Karpas-422 (cell line): ENCODE measurements at regions not wholly inside any gene's neighbourhood (a gene's known extent, or its start where the extent isn't known, plus 50 kb on each side); places are given as distances from the start of the nearest gene placed in this dataset.

Experiments used
- DNase-seq: peaks from one replicate; pipeline ENCODE4 v3.0.0-alpha.2; 2015
- H2AFZ ChIP-seq: fragments of 200-600 bp; sonication (generic); 2 replicates; pipeline ENCODE4 v1.6.1; 2014; ENCODE audit warnings: antibody characterized with exemption, low read length, mixed read lengths
- H3K27ac ChIP-seq: fragments of 200-600 bp; sonication (generic); 2 replicates; pipeline ENCODE4 v1.5.1; 2014; ENCODE audit warnings: mild to moderate bottlenecking, low read length, moderate library complexity
- H3K27me3 ChIP-seq: fragments of 200-600 bp; sonication (generic); 2 replicates; pipeline ENCODE4 v1.6.1; 2014; ENCODE audit warnings: low read length, mixed read lengths
- H3K36me3 ChIP-seq: fragments of 200-600 bp; sonication (generic); 2 replicates; pipeline ENCODE4 v1.6.1; 2014; ENCODE audit warnings: low read length, mixed read lengths; ENCODE audit not compliant: insufficient read depth
- H3K4me1 ChIP-seq: fragments of 200-600 bp; sonication (generic); 2 replicates; pipeline ENCODE4 v1.6.1; 2014; ENCODE audit warnings: mild to moderate bottlenecking, low read length, mixed read lengths
- H3K4me2 ChIP-seq: fragments of 200-600 bp; sonication (generic); 2 replicates; pipeline ENCODE4 v1.6.1; 2014; ENCODE audit warnings: low read length, low read depth, mild to moderate bottlenecking; ENCODE audit not compliant: poor library complexity, severe bottlenecking
- H3K4me3 ChIP-seq: fragments of 200-600 bp; sonication (generic); 2 replicates; pipeline ENCODE4 v1.5.1; 2014; ENCODE audit warnings: mild to moderate bottlenecking, antibody characterized with exemption, low read length, mixed read lengths
- H3K79me2 ChIP-seq: fragments of 200-600 bp; sonication (generic); 2 replicates; pipeline ENCODE4 v1.6.1; 2014; ENCODE audit warnings: mild to moderate bottlenecking, low read length, mixed read lengths
- H3K9ac ChIP-seq: fragments of 200-600 bp; sonication (generic); 2 replicates; pipeline ENCODE4 v1.6.0; 2014; ENCODE audit warnings: low read length
- H3K9me2 ChIP-seq: fragments of 200-600 bp; sonication (generic), shearing (Covaris generic); replicated peaks from 2 replicates; pipeline ENCODE4 v1.6.0; 2014; ENCODE audit warnings: mild to moderate bottlenecking, low read length, moderate library complexity; ENCODE audit not compliant: insufficient read depth
- H3K9me3 ChIP-seq: fragments of 300-700, 200-600 bp; sonication (generic); 2 replicates; pipeline ENCODE4 v1.6.1; 2014; ENCODE audit warnings: low read length, mixed read lengths
- H4K20me1 ChIP-seq: fragments of 200-600 bp; sonication (generic); 2 replicates; pipeline ENCODE4 v1.6.1; 2014; ENCODE audit warnings: mild to moderate bottlenecking, antibody characterized with exemption, low read length, low read depth; ENCODE audit not compliant: insufficient read depth

GRCh38 chr4:66045913-66046312, 375.6 kb upstream of the EPHA5 start:
- no peak overlapping the region for H3K4me3 ChIP-seq
- H3K9me3 ChIP-seq, result peaks cover 33% of the 10 kb centered on the region

GRCh38 chr4:66035701-66036100, 365.4 kb upstream of the EPHA5 start:
- Histone ChIP-seq H3K4me3 (no peak overlapping the region), H3K4me2 (no peak overlapping the region), H3K4me1 (no peaks in the 10 kb centered on the region), H2AFZ (no peak overlapping the region), H3K27ac (no peak overlapping the region), H3K9me3 (peaks cover 27% of the 10 kb centered on the region), H3K9me2 (no peaks in the 10 kb centered on the region), H3K9ac (no peak overlapping the region), H3K79me2 (no peaks in the 10 kb centered on the region), H4K20me1 (no peaks in the 10 kb centered on the region), H3K27me3 (no peaks in the 10 kb centered on the region), H3K36me3 (no peaks in the 10 kb centered on the region)
- no peak for DNase-seq

More at GRCh38 chr4:66045913-66046312, 375.6 kb upstream of the EPHA5 start:
- H3K4me1 ChIP-seq, result no peaks in the 10 kb centered on the region
- H3K27me3 ChIP-seq, result no peaks in the 10 kb centered on the region
- H3K9me2 ChIP-seq, result no peaks in the 10 kb centered on the region
- no peak overlapping the region for H3K27ac ChIP-seq
- no peaks in the 10 kb centered on the region for H3K36me3 ChIP-seq
- H3K79me2 ChIP-seq, result no peaks in the 10 kb centered on the region
- H3K9ac ChIP-seq, result no peak overlapping the region
- no peak overlapping the region for H3K4me2 ChIP-seq
- no peak overlapping the region for H2AFZ ChIP-seq
- DNase-seq, result no peak
- H4K20me1 ChIP-seq, result no peaks in the 10 kb centered on the region

GRCh38 chr4:66034671-66035070, 364.4 kb upstream of the EPHA5 start:
- no peaks in the 10 kb centered on the region for H3K36me3 ChIP-seq
- no peaks in the 10 kb centered on the region for H4K20me1 ChIP-seq
- no peak overlapping the region for H3K9ac ChIP-seq
- H3K4me2 ChIP-seq, result no peak overlapping the region
- H3K27ac ChIP-seq, result no peak overlapping the region
- no peaks in the 10 kb centered on the region for H3K4me1 ChIP-seq
- H3K4me3 ChIP-seq, result no peak overlapping the region
- no peaks in the 10 kb centered on the region for H3K27me3 ChIP-seq
- no peaks in the 10 kb centered on the region for H3K9me2 ChIP-seq
- DNase-seq, result no peak
- H3K79me2 ChIP-seq, result no peaks in the 10 kb centered on the region
- peaks cover 24% of the 10 kb centered on the region for H3K9me3 ChIP-seq
- H2AFZ ChIP-seq, result no peak overlapping the region

GRCh38 chr4:66034262-66034661, 364.0 kb upstream of the EPHA5 start:
- Histone ChIP-seq H3K36me3 (no peaks in the 10 kb centered on the region), H4K20me1 (no peaks in the 10 kb centered on the region), H2AFZ (no peak overlapping the region), H3K9me3 (peaks cover 23% of the 10 kb centered on the region), H3K79me2 (no peaks in the 10 kb centered on the region), H3K27ac (no peak overlapping the region), H3K9ac (no peak overlapping the region), H3K27me3 (no peaks in the 10 kb centered on the region), H3K4me2 (no peak overlapping the region), H3K4me3 (no peak overlapping the region), H3K4me1 (no peaks in the 10 kb centered on the region), H3K9me2 (no peaks in the 10 kb centered on the region)
- DNase-seq, result no peak

- H3K4me1 ChIP-seq, result no peaks in the 10 kb centered on the region
- no peak overlapping the region for H3K9ac ChIP-seq
- no peak overlapping the region for H2AFZ ChIP-seq
- H3K79me2 ChIP-seq, result no peaks in the 10 kb centered on the region
- H3K27me3 ChIP-seq, result no peaks in the 10 kb centered on the region
- H3K9me2 ChIP-seq, result no peaks in the 10 kb centered on the region
- no peak overlapping the region for H3K4me2 ChIP-seq
- no peaks in the 10 kb centered on the region for H4K20me1 ChIP-seq
- no peaks in the 10 kb centered on the region for H3K36me3 ChIP-seq
- H3K9me3 ChIP-seq, result peaks cover 28% of the 10 kb centered on the region
- no peak for DNase-seq
- no peak overlapping the region for H3K4me3 ChIP-seq
- no peak overlapping the region for H3K27ac ChIP-seq
Measured at GRCh38 chr4:66032571-66032970, 362.3 kb upstream of the EPHA5 start.

GRCh38 chr4:66028668-66029067, 358.4 kb upstream of the EPHA5 start:
- Histone ChIP-seq H3K79me2 (no peaks in the 10 kb centered on the region), H3K27ac (no peak overlapping the region), H3K9ac (no peak overlapping the region), H3K4me2 (no peak overlapping the region), H2AFZ (no peak overlapping the region), H3K4me3 (no peak overlapping the region), H3K9me3 (peaks cover 22% of the 10 kb centered on the region), H3K9me2 (no peaks in the 10 kb centered on the region), H4K20me1 (no peaks in the 10 kb centered on the region), H3K36me3 (no peaks in the 10 kb centered on the region), H3K27me3 (no peaks in the 10 kb centered on the region), H3K4me1 (no peaks in the 10 kb centered on the region)
- DNase-seq, result no peak

GRCh38 chr4:66023061-66023460, 352.8 kb upstream of the EPHA5 start:
- no peaks in the 10 kb centered on the region for H3K36me3 ChIP-seq
- no peak overlapping the region for H2AFZ ChIP-seq
- H3K27me3 ChIP-seq, result no peaks in the 10 kb centered on the region
- DNase-seq, result no peak
- H3K4me3 ChIP-seq, result no peak overlapping the region
- H3K9me2 ChIP-seq, result no peaks in the 10 kb centered on the region
- H3K9me3 ChIP-seq, result peaks cover 40% of the 10 kb centered on the region
- H3K4me1 ChIP-seq, result no peaks in the 10 kb centered on the region
- H3K27ac ChIP-seq, result no peak overlapping the region
- H4K20me1 ChIP-seq, result no peaks in the 10 kb centered on the region
- no peaks in the 10 kb centered on the region for H3K79me2 ChIP-seq
- no peak overlapping the region for H3K4me2 ChIP-seq
- H3K9ac ChIP-seq, result no peak overlapping the region

- H3K4me1 ChIP-seq, result no peaks in the 10 kb centered on the region
- H3K4me2 ChIP-seq, result no peak overlapping the region
- H3K9me2 ChIP-seq, result no peaks in the 10 kb centered on the region
- no peaks in the 10 kb centered on the region for H3K36me3 ChIP-seq
- H3K9ac ChIP-seq, result no peak overlapping the region
- no peak overlapping the region for H3K4me3 ChIP-seq
- no peak overlapping the region for H2AFZ ChIP-seq
- DNase-seq, result no peak
- no peak overlapping the region for H3K27ac ChIP-seq
- H3K9me3 ChIP-seq, result peaks cover 42% of the 10 kb centered on the region
- no peaks in the 10 kb centered on the region for H4K20me1 ChIP-seq
- no peaks in the 10 kb centered on the region for H3K79me2 ChIP-seq
- H3K27me3 ChIP-seq, result no peaks in the 10 kb centered on the region
Measured at GRCh38 chr4:66017671-66018070, 347.4 kb upstream of the EPHA5 start.

GRCh38 chr4:66016240-66016639, 346.0 kb upstream of the EPHA5 start:
- Histone ChIP-seq H3K4me1 (no peaks in the 10 kb centered on the region), H3K27ac (no peak overlapping the region), H3K36me3 (no peaks in the 10 kb centered on the region), H3K79me2 (no peaks in the 10 kb centered on the region), H3K4me3 (no peak overlapping the region), H3K27me3 (no peaks in the 10 kb centered on the region), H2AFZ (no peak overlapping the region), H3K9ac (no peak overlapping the region), H3K9me3 (peaks cover 35% of the 10 kb centered on the region), H4K20me1 (no peaks in the 10 kb centered on the region), H3K9me2 (no peaks in the 10 kb centered on the region), H3K4me2 (no peak overlapping the region)
- DNase-seq, result no peak
